GM19023 (cell line): ENCODE measurements at regions not wholly inside any gene's neighbourhood (a gene's known extent, or its start where the extent isn't known, plus 50 kb on each side); places are given as distances from the start of the nearest gene placed in this dataset.
"Not testable (repeated sequence)": the region's sequence is repeated elsewhere in the genome, so short reads cannot be mapped to it uniquely, and the experiment has no call there.

Experiments used
- ATAC-seq: cut with Tn5 transposase; IDR thresholded peaks from one replicate; pipeline ENCODE4 v1.9.1; 2021; ENCODE audit warnings: mild to moderate bottlenecking, moderate library complexity; ENCODE audit not compliant: unreplicated experiment

DNA sequence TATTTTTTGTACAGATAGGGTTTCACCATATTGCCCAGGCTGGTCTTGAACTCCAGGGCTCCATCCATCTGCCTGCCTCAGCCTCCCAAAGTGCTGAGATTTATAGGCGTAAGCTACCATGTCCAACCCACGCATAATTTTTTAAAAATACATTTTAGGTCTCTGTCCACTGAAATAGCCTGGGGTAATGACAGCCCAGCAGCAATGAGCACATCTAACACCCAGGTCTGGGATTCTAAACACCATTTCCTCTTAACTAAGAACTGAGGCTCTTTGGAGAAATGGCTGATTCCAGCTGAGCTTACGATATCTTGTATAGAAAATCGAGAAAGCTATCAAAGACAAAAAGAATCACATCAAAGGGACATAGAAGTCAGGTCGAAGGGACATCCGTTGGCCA is 245.3 kb downstream of the PARN start:
- ATAC-seq, result no peak

GRCh38 chr16:14383844-14384243 is 246.2 kb downstream of the PARN start:
- ATAC-seq, result not testable (repeated sequence)

DNA sequence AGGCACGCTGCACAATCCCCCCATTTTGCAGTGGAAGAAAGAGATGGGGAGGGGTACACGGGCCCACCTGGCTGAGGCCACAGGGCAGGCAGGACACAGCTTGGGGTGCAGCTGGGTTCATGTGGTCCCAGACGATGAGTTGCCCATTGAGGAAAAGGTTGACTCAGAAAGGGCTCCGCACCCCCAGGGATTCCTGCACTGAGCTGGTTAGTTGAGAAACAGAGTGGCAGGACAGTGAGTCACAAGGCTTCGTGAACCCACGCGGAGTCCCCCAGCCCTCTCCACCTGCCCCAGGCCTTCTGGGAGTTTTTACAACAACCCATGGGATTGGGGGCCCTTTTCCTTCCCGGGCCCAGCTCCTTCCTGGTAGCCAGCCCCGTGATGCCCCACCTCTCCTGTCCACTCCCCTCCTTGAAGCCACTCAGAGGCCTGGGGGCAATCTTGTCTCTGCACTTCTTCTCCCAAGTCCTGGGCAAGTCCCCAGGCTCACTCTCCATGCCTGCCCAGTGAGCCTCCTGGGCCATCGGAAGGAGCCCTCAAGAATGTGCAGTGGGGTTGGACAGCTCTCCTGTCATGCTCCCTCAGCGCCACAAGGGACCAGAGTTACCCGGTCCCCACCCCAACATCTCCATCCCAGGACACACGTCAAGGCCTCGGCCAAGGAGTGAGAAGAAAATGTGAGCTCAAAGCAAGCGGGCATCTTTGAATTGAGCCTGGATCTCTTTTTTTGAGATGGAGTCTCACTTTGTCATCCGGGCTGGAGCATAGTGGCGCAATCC is 251.2 kb downstream of the PARN start:
- no peak for ATAC-seq

GRCh38 chr16:14378131-14378551 is 251.9 kb downstream of the PARN start:
- ATAC-seq, result no peak

DNA sequence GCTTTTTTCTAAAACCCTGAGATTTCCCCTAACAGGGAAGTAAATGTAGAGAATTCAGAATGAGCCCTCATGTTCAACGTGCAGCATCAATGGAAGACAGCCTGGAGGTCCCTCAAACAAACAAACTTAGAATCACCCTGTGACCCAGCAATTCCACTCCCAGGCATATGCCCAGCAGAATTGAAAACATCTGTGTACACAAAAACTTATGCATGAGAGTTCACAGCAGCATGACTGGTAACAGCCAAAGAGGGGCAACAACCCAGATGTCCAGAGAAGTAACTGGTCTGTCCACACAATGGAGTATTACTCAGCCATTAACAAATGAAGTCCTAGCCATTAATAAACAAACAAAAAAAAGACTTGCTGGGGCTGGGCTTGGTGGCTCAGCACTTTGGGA is 252.7 kb downstream of the PARN start:
- ATAC-seq, result no peak

- ATAC-seq, result no peak
Measured at GRCh38 chr16:14375132-14375491, 254.9 kb downstream of the PARN start.

DNA sequence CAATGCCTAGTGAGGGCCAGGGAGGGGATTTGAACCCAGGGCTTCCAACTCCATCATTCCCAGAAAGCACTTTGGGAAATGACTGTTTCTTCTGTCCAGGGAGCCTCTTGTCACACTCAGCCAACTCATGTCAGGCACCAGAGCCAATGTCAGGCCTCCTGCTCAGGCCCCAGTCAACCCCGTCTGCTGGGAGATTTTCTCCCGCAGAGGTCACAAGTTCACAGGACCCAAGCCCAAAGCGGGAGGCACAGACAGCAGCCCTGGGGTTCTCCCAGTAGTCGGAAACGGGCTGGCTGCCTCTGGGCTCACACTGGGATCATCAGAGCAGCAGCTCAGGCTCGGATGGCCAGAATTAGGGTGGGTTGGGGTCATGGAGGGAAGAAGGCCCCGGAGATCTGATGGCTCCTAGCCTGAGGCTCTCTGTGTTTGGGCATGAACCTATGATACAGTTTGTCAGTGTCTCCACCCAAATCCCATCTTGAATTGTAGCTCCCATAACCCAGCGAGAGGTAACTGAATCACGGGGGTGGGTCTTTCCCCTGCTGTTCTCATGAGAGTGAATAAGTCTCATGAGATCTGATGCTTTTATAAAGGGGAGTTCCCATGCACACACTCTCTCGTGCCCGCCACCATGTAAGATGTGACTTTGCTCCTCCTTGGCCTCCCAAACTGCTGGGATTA is 255.5 kb downstream of the PARN start:
- ATAC-seq, result no peak

DNA sequence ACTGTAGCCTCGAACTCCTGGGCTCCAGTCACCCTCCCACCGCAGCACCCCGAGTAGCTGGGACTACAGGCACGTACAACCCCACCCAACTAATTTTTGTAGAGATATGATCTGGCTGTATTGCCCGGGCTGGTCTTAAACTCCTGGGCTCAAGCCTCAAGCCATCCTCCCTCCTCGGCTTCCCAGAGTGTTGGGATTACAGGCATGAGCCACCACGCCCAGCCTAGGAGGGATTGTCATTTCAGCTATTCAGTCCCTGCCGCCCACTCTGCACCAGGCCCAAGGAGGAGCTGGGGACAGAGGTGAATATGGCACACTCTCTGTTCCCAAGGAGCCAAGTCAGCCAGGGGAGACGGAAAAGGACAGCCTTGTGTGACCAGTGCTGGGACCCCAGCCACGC is 256.2 kb downstream of the PARN start:
- ATAC-seq, result no peak

DNA sequence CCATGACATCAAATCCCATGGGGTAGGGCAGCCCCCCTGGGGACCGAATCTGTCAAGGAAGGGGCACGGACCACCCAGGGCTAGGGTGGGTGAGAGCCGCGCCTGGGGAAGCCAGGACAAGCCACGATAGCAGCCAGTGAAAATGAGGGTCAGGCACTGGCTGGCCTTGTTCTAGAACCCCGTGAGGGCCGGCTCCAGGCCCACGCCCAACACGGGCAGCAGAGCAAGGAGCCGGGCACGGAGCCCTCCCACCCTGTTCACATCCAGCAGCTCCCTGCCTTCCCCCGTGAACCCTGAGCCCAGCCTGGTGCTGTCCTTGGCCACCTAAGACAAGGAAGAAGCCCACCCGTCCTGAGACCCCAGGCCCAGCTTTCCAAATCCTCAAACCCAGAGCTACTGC is 256.7 kb downstream of the PARN start:
- no peak for ATAC-seq

DNA sequence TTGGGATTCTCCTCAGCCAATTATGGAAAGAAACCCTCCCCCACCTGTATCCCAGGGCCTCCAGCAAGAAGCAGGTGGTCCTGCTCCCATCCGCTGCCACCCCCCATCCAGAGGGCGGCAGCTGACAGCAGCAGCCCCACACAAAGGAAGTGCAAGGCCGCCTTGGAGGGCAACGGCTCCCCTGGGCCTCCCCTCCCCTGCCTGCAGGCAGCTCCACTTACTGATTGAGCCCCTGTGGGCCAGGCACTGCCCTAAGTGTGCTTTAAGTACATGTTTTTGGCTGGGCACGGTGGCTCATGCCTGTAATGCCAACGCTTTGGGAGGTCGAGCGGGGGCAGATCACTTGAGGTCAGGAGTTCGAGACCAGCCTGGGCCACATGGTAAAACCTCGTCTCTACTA is 257.6 kb downstream of the PARN start:
- no peak for ATAC-seq

DNA sequence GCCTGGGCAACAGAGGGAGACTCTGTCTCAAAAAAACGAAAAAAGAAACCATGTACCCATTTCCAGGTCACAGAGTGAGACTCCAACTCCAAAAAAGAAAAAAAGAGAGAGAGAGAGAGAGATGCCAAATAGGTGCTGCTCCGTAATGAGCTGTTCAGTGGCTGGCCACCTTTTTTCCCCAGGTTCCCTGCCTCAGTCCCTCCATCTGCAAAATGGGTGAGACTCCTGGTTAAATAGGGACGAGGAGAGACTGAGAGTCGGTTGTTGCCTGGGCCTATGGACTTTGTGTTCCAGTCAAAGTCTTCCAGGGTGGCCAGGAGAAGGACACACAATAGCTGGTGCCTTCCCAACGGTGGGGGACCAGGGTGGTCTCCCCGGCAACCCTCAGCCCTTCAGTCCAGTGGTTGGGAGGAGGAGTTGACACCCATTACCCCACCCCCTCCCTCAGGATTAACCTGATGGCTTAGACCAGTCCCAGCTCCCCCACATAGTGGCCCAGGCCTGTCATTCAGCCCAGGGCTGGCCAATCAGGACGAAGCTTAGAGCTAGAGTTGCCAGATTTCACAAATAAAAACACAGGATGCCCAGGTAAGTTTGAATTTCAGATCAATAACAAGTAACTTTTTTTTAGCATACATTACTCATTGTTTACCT is 258.2 kb downstream of the PARN start:
- ATAC-seq, result no peak

DNA sequence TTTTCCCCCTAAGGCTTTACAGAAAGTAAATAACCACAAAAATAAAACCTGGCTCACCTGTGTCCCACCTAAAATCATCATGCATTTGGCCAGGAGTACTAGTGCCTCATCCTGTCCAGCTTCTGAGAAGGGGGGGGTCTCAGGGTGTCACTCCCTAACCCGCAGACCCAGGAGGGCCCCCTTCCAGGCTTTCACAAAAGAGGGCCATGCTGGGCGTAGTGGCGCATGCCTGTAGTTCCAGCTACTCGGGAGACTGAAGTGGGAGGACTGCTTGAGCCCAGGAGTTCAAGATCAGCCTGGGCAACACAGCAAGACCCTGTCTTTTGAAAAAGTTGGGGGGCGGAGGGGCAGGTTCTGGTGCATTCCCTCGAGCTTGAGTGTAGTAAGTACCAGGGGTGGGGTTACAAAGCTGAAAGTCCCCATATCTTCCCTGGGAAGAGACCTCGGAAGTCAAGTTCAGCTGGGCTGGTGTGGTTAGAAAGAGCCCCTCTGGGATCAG is 259.3 kb downstream of the PARN start:
- no peak for ATAC-seq

DNA sequence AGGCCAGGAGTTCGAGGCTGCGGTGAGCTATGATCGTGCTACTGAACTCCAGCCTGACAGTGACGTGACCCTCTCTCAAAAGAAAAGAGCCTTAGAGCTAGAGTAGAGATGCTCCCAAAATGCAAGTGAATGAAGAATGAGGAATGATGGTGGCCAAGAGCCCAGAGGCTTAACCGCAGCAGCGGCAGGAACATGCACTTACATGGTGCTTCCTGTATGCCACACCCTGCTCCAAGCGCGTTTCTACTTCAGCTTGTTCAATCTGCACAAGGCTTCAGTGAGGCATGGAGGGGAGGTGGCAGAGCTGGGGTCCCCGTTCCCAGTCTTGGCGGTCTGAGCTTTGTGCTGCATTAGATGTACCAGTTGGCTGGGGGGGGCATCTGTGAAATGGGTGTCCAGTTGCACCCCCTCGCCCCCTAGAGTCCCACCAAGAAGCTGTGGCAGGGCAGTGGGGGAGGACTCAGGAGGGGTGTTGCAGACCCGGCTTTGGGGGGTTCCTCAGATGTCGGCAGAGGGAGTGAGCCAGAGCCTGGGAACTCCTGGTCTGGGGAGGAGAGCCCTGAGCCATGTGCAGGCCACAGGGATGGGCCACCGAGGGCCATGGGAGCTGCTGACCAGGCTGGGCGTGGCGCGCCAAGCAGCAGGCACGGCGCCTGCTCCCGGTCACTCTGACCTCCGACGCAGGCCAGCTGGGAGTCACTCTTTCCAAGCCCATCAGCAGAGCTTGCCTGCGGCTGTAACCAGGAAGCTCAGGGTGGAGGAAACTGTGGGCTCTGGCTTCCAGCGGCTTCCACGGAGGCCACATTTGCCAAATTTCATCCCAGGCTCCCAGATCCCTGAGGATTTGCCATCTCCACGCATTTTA is 260.1 kb downstream of the PARN start:
- no peak for ATAC-seq

GRCh38 chr16:14368399-14368798 is 261.7 kb downstream of the PARN start:
- ATAC-seq, result no peak

GRCh38 chr16:14366974-14367707 is 262.9 kb downstream of the PARN start:
- no peak for ATAC-seq

- no peak for ATAC-seq
Measured at GRCh38 chr16:14366447-14366846, 263.6 kb downstream of the PARN start.

- ATAC-seq, result no peak
Measured at GRCh38 chr16:14365200-14365851, 264.7 kb downstream of the PARN start.

GRCh38 chr16:14364386-14365199 is 265.5 kb downstream of the PARN start:
- no peak for ATAC-seq

GRCh38 chr16:14364112-14364385 is 266.0 kb downstream of the PARN start:
- no peak for ATAC-seq
